GM06990 (cell line): ENCODE measurements at regions not wholly inside any gene's neighbourhood (a gene's known extent, or its start where the extent isn't known, plus 50 kb on each side); places are given as distances from the start of the nearest gene placed in this dataset.

Experiments used
- DNase-seq: peaks from one replicate; pipeline ENCODE4 v3.0.0-alpha.2; 2011; ENCODE audit not compliant: insufficient read length; ENCODE audit errors: extremely low read depth
- H3K27me3 ChIP-seq: replicated peaks from 2 replicates; pipeline ENCODE4 v1.6.0; 2011; ENCODE audit warnings: low read length; ENCODE audit not compliant: control insufficient read depth, insufficient read depth
- H3K36me3 ChIP-seq: 2 replicates; pipeline ENCODE4 v1.5.1; 2011; ENCODE audit warnings: low read length; ENCODE audit not compliant: control insufficient read depth, insufficient read depth
- H3K4me3 ChIP-seq: replicated peaks from 2 replicates; pipeline ENCODE4 v1.5.1; 2011; ENCODE audit warnings: low read depth, mild to moderate bottlenecking, control low read depth, low read length
- CTCF ChIP-seq: IDR thresholded peaks from 2 replicates; pipeline ENCODE4 v1.5.1; 2011; ENCODE audit warnings: low read length, control low read depth, mild to moderate bottlenecking, inconsistent platforms; ENCODE audit not compliant: insufficient read depth, poor library complexity, severe bottlenecking

DNA sequence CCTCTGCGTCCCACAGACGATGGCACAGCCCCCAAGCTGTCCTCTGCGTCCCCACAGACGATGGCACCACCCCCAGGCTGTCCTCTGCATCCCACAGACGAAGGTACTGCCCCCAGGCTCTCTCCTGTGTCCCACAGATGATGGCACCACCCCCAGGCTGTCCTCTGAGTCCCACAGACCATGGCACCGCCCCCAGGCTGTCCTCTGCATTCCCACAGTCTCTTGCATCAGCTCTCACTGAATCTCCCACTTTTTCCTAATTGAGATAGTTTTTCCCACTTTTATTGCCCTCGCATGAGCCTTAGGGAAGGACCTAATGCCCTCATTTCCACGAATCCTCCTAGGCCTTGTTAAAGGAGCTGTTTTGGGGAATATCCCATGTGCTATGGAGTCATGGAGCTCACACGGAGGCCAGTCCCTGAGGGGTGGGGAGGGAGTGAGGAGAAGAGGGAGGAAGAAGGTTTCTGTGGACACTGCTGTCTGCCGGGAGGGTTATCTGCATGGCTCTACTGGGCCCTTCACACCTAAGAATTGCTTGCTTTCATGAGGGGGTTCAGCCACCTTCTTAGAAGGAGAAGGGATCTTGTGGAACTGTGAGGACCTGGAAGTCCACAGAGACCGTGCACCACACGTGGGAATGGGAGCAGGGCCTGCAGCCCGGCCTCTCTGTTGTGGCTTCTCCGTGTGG lies 58.2 kb upstream of the PTCH1 start:
- no peak overlapping the region for H3K4me3 ChIP-seq
- H3K36me3 ChIP-seq: no peaks in the 10 kb centered on the region
- no peaks in the 10 kb centered on the region; the same call in none of the 2 replicates for H3K27me3 ChIP-seq
- no peak for DNase-seq
- no peak for TF ChIP-seq CTCF

- Histone ChIP-seq H3K27me3 (no peaks in the 10 kb centered on the region; the same call in none of the 2 replicates), H3K4me3 (no peak overlapping the region), H3K36me3 (no peaks in the 10 kb centered on the region)
- TF ChIP-seq CTCF: peak; percentile 31
- DNase-seq: no peak
These were observed 57.4 kb upstream of the PTCH1 start for GRCh38 chr9:95574176-95574575.

DNA sequence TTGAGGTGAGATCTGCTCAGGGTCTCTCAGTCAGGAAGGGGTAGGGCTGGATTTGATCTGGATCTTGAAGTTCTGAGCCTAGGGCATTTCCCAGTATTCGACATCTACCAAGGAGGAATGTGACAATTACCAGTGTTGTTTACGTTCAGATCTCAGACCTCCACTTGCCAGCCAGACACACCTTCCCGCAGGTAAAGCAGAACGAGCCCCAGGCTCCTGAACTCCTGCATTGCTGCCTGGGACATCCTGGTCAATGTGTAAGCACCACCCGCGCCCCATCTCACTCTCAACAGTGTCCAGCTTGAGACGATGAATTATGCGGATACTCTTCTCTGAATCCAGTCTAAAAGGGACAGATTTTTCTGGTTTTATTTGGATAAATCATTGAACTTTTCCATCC lies 56.7 kb upstream of the PTCH1 start:
- TF ChIP-seq CTCF: no peak
- Histone ChIP-seq H3K27me3 (no peaks in the 10 kb centered on the region; the same call in none of the 2 replicates), H3K36me3 (no peaks in the 10 kb centered on the region), H3K4me3 (no peak overlapping the region)
- DNase-seq: no peak

DNA sequence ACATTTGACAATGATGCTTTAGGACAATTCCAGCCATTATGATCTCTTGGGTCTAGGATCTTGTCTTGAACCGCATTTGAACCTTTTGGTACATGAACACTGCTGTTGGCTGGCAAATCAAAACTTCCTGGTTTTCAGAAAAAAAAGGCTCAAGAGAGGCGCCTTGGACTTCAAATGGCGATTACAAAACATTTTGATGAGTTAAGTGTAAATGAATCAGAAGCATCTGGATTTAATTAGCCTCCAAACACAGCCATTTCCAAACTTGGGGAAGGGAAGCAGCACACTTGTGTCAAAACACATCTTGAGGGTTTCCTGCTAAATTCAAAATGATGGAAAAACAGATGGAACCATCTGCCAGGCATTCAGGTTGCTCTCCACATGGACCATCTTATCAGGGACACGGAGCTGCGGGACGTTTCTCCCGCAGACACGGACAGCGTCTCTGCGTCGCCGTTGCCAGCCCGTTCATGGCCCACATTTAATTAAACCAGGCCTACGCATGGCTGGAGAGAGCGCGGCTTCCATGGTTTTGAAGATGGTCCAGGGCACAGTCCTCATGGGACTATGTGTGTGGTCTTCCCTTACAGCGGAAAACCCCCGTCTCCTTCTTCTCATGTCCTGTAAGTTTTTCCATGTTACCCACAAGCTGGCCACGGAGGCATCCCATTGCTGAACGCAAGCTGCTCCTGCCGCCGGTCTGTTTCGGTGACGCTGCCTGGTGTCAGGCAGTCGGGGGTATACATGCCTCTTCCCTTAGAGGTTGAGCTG lies 55.8 kb upstream of the PTCH1 start:
- no peak for DNase-seq
- no peaks in the 10 kb centered on the region; the same call in none of the 2 replicates for H3K27me3 ChIP-seq
- TF ChIP-seq CTCF: no peak
- no peak overlapping the region for H3K4me3 ChIP-seq
- no peaks in the 10 kb centered on the region for H3K36me3 ChIP-seq

GRCh38 chr9:95570646-95571045 lies 53.9 kb upstream of the PTCH1 start:
- Histone ChIP-seq H3K36me3 (no peaks in the 10 kb centered on the region), H3K27me3 (no peaks in the 10 kb centered on the region; the same call in 1 of the 2 replicates), H3K4me3 (no peak overlapping the region)
- DNase-seq: no peak
- TF ChIP-seq CTCF: no peak
